Activated CD4-positive, alpha-beta T cell treated with anti-CD3 and anti-CD28 coated beads for 36 hours (primary cell): ENCODE measurements at regions not wholly inside any gene's neighbourhood (a gene's known extent, or its start where the extent isn't known, plus 50 kb on each side); places are given as distances from the start of the nearest gene placed in this dataset.
"Not testable (repeated sequence)": the region's sequence is repeated elsewhere in the genome, so short reads cannot be mapped to it uniquely, and the experiment has no call there.

Experiments
- ATAC-seq: fragments of 200-7000 bp; cut with Tn5 transposase; one replicate; pipeline ENCODE4 v1.10.0; 2021; ENCODE audit warnings: mild to moderate bottlenecking, moderate library complexity
- CTCF ChIA-PET: fragments of 350-600 bp; sonication (Branson Sonifier 250); formaldehyde crosslinking; loops from one replicate; lab custom pipeline; 2021; ENCODE audit warnings: antibody characterized with exemption; lab: Charles Lee
- POLR2A ChIA-PET: fragments of 350-600 bp; sonication (Branson Sonifier 250); formaldehyde crosslinking; loops from one replicate; lab custom pipeline; 2021; ENCODE audit warnings: antibody characterized with exemption, inconsistent platforms; lab: Charles Lee
- DNase-seq: peaks from one replicate; pipeline ENCODE4 v3.0.0-alpha.2; 2020
- H3K27ac Mint-ChIP-seq: one replicate; pipeline ENCODE4 v1.8.0; 2021; ENCODE audit warnings: mixed read lengths
- H3K27me3 Mint-ChIP-seq: one replicate; pipeline ENCODE4 v1.8.0; 2021; ENCODE audit warnings: mixed read lengths
- H3K36me3 Mint-ChIP-seq: one replicate; pipeline ENCODE4 v1.8.0; 2021; ENCODE audit warnings: low read depth, mixed read lengths
- H3K4me1 Mint-ChIP-seq: one replicate; pipeline ENCODE4 v1.8.0; 2021; ENCODE audit warnings: mixed read lengths
- H3K4me3 Mint-ChIP-seq: one replicate; pipeline ENCODE4 v1.8.0; 2021; ENCODE audit warnings: mild to moderate bottlenecking, moderate library complexity, mixed read lengths
- H3K9me3 Mint-ChIP-seq: one replicate; pipeline ENCODE4 v1.8.0; 2021; ENCODE audit warnings: low read depth, mixed read lengths
- intact Hi-C, 2 experiments: fragments of 100-400 bp; cut with DNase I in 1 of 2; cut with micrococcal nuclease in 1 of 2; formaldehyde crosslinking; loops; one replicate each; pipeline versions ENCODE4 v1.14.2 to v1.15.1; 2022 to 2024; cut with DNase I, micrococcal nuclease

- DNase-seq, POLR2A ChIA-PET, ATAC-seq, H3K9me3 Mint-ChIP-seq, H3K36me3 Mint-ChIP-seq, H3K27ac Mint-ChIP-seq, H3K27me3 Mint-ChIP-seq, H3K4me1 Mint-ChIP-seq, H3K4me3 Mint-ChIP-seq: not testable (repeated sequence)
- CTCF ChIA-PET = interaction anchor here (0.8 to 1.6 kb wide), 2 partner anchors 112 to 127 kb away, joined by 3 to 14 read pairs; no protein-coding TSS in a partner anchor
- intact Hi-C loops = loop anchor here in 1 of 2 experiments (5.0 kb wide), 1 partner anchor 236 kb away; the partner anchor contains the start of gene SNX14
Observed at GRCh38 chr6:85356743-85357142, 93.1 kb upstream of the NT5E start.

- Mint-ChIP-seq H3K27me3 (peaks cover 10% of the 10 kb centered on the region), H3K27ac (no peak overlapping the region), H3K9me3 (no peaks in the 10 kb centered on the region), H3K4me3 (no peak overlapping the region), H3K4me1 (peaks cover 2% of the 10 kb centered on the region), H3K36me3 (no peaks in the 10 kb centered on the region)
- no peak for ATAC-seq
- DNase-seq = no peak
- intact Hi-C loops = loop anchor here (1.0 to 5.0 kb wide), 3 partner anchors 127 to 236 kb away; partner anchors contain the start of gene SNX14 (in 1 of the 2)
- CTCF ChIA-PET = interaction anchor here (0.6 to 5.0 kb wide), 13 partner anchors 15 to 138 kb away, joined by 3 to 72 read pairs (median 4); no protein-coding TSS in a partner anchor
- POLR2A ChIA-PET = no interaction called here
Observed at GRCh38 chr6:85355816-85356215, 94.1 kb upstream of the NT5E start.

- Mint-ChIP-seq H3K4me1 (no peaks in the 10 kb centered on the region), H3K27ac (no peak overlapping the region), H3K36me3 (no peaks in the 10 kb centered on the region), H3K9me3 (no peaks in the 10 kb centered on the region), H3K4me3 (no peak overlapping the region), H3K27me3 (peaks cover 10% of the 10 kb centered on the region)
- DNase-seq (peak; percentile 77), ATAC-seq (peak; percentile 78)
- ChIA-PET POLR2A (no interaction called here), CTCF (interaction anchor here (0.6 to 5.0 kb wide), 21 partner anchors 15 to 211 kb away, joined by 3 to 72 read pairs (median 4); no protein-coding TSS in a partner anchor)
- intact Hi-C loops = loop anchor here (1.0 to 5.0 kb wide), 3 partner anchors 128 to 237 kb away; partner anchors contain the start of gene SNX14 (in 1 of the 2)
Observed at GRCh38 chr6:85354761-85355618, 94.9 kb upstream of the NT5E start.

- no peaks in the 10 kb centered on the region for H3K9me3 Mint-ChIP-seq
- no peaks in the 10 kb centered on the region for H3K36me3 Mint-ChIP-seq
- DNase-seq (no peak), ATAC-seq (no peak)
- intact Hi-C loops = no loop called here
- no peak overlapping the region for H3K4me3 Mint-ChIP-seq
- no peaks in the 10 kb centered on the region for H3K4me1 Mint-ChIP-seq
- POLR2A ChIA-PET = no interaction called here
- CTCF ChIA-PET = interaction anchor here (1.0 to 5.0 kb wide), 7 partner anchors 10 to 185 kb away, joined by 3 to 72 read pairs (median 5); no protein-coding TSS in a partner anchor
- H3K27me3 Mint-ChIP-seq = peaks cover 10% of the 10 kb centered on the region
- H3K27ac Mint-ChIP-seq = no peak overlapping the region
Observed at GRCh38 chr6:85353012-85353411, 96.9 kb upstream of the NT5E start.

- CTCF ChIA-PET = interaction anchor here (0.9 kb wide), 1 partner anchor 1087 kb away, joined by 3 read pairs; no protein-coding TSS in a partner anchor
- DNase-seq (peak; percentile 28), ATAC-seq (no peak)
- peaks cover 10% of the 10 kb centered on the region for H3K27me3 Mint-ChIP-seq
- no peak overlapping the region for H3K4me3 Mint-ChIP-seq
- no peaks in the 10 kb centered on the region for H3K36me3 Mint-ChIP-seq
- intact Hi-C loops = no loop called here
- H3K27ac Mint-ChIP-seq = no peak overlapping the region
- no peaks in the 10 kb centered on the region for H3K4me1 Mint-ChIP-seq
- POLR2A ChIA-PET = no interaction called here
- H3K9me3 Mint-ChIP-seq = no peaks in the 10 kb centered on the region
Observed at GRCh38 chr6:85348643-85349042, 101.2 kb upstream of the NT5E start.

GRCh38 chr6:85347812-85348211 lies 102.1 kb upstream of the NT5E start:
- no peak for ATAC-seq
- H3K4me3 Mint-ChIP-seq = no peak overlapping the region
- H3K9me3 Mint-ChIP-seq = no peaks in the 10 kb centered on the region
- intact Hi-C loops = no loop called here
- no peaks in the 10 kb centered on the region for H3K36me3 Mint-ChIP-seq
- no peaks in the 10 kb centered on the region for H3K4me1 Mint-ChIP-seq
- no peak for DNase-seq
- POLR2A ChIA-PET = interaction anchor here (0.6 kb wide), 1 partner anchor 114 kb away, joined by 3 read pairs; no protein-coding TSS in a partner anchor
- CTCF ChIA-PET = interaction anchor here (0.9 kb wide), 2 partner anchors 10 to 1086 kb away, joined by 3 read pairs; no protein-coding TSS in a partner anchor
- H3K27me3 Mint-ChIP-seq = peaks cover 12% of the 10 kb centered on the region
- no peak overlapping the region for H3K27ac Mint-ChIP-seq

- intact Hi-C loops = no loop called here
- no peak overlapping the region for H3K4me3 Mint-ChIP-seq
- ChIA-PET CTCF (interaction anchor here (1.3 to 1.8 kb wide), 2 partner anchors 135 to 136 kb away, joined by 3 to 4 read pairs; no protein-coding TSS in a partner anchor), POLR2A (no interaction called here)
- no peaks in the 10 kb centered on the region for H3K4me1 Mint-ChIP-seq
- no peak for ATAC-seq
- no peaks in the 10 kb centered on the region for H3K9me3 Mint-ChIP-seq
- H3K27ac Mint-ChIP-seq = no peak overlapping the region
- H3K27me3 Mint-ChIP-seq = peaks cover 16% of the 10 kb centered on the region
- DNase-seq = no peak
- H3K36me3 Mint-ChIP-seq = no peaks in the 10 kb centered on the region
Observed at GRCh38 chr6:85346196-85346595, 103.7 kb upstream of the NT5E start.

- ATAC-seq = no peak
- no peaks in the 10 kb centered on the region for H3K9me3 Mint-ChIP-seq
- peaks cover 14% of the 10 kb centered on the region for H3K27me3 Mint-ChIP-seq
- H3K4me1 Mint-ChIP-seq = no peaks in the 10 kb centered on the region
- DNase-seq = no peak
- ChIA-PET CTCF (interaction anchor here (1.8 kb wide), 1 partner anchor 138 kb away, joined by 4 read pairs; no protein-coding TSS in a partner anchor), POLR2A (no interaction called here)
- no peaks in the 10 kb centered on the region for H3K36me3 Mint-ChIP-seq
- intact Hi-C loops = no loop called here
- H3K4me3 Mint-ChIP-seq = no peak overlapping the region
- no peak overlapping the region for H3K27ac Mint-ChIP-seq
Observed at GRCh38 chr6:85344996-85345395, 104.9 kb upstream of the NT5E start.

- no peaks in the 10 kb centered on the region for H3K4me1 Mint-ChIP-seq
- POLR2A ChIA-PET = no interaction called here
- CTCF ChIA-PET = interaction anchor here (1.4 kb wide), 1 partner anchor 9 kb away, joined by 3 read pairs; no protein-coding TSS in a partner anchor
- peaks cover 11% of the 10 kb centered on the region for H3K27me3 Mint-ChIP-seq
- ATAC-seq = no peak
- intact Hi-C loops = no loop called here
- no peaks in the 10 kb centered on the region for H3K36me3 Mint-ChIP-seq
- no peaks in the 10 kb centered on the region for H3K9me3 Mint-ChIP-seq
- no peak for DNase-seq
- no peak overlapping the region for H3K4me3 Mint-ChIP-seq
- no peak overlapping the region for H3K27ac Mint-ChIP-seq
Observed at GRCh38 chr6:85343428-85343827, 106.5 kb upstream of the NT5E start.

DNA sequence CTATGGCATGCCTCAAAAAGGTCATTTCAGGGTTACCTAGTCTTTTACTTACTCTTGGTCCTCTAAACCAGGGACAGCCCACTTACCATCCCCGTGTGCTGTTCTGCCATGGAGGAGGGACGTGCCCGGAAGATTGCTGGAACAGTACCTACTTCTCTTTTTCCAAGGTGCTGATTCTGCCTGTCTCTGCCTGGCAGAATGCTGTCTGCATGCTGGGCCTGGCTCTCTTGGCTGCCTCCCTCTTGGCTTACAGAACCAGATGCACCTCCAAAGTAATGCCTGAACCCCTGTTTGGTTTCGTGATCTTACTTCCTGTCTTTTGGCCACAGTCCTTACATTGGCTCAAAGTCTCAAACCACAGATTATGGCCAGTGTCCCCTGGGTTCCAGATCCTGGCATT lies 120.7 kb upstream of the NT5E start:
- Mint-ChIP-seq H3K4me1 (no peaks in the 10 kb centered on the region), H3K4me3 (no peak overlapping the region), H3K9me3 (no peaks in the 10 kb centered on the region), H3K36me3 (no peaks in the 10 kb centered on the region), H3K27ac (no peak overlapping the region), H3K27me3 (peaks cover 14% of the 10 kb centered on the region)
- DNase-seq (no peak), ATAC-seq (no peak)
- ChIA-PET POLR2A (no interaction called here), CTCF (no interaction called here)
- intact Hi-C loops = loop anchor here (10.0 kb wide), 2 partner anchors 554 to 1444 kb away; no protein-coding TSS in a partner anchor

GRCh38 chr6:85325811-85326210 lies 124.1 kb upstream of the NT5E start:
- H3K9me3 Mint-ChIP-seq, H3K4me3 Mint-ChIP-seq, H3K36me3 Mint-ChIP-seq, ATAC-seq, H3K27ac Mint-ChIP-seq, H3K4me1 Mint-ChIP-seq, DNase-seq, POLR2A ChIA-PET: not testable (repeated sequence)
- CTCF ChIA-PET = interaction anchor here (1.1 to 1.4 kb wide), 2 partner anchors 36 to 211 kb away, joined by 3 to 4 read pairs; no protein-coding TSS in a partner anchor
- H3K27me3 Mint-ChIP-seq = peaks cover 13% of the 10 kb centered on the region
- intact Hi-C loops = loop anchor here (10.0 kb wide), 2 partner anchors 551 to 1441 kb away; no protein-coding TSS in a partner anchor
